Neural progenitor cell (in vitro differentiated cells): ENCODE measurements at regions not wholly inside any gene's neighbourhood (a gene's known extent, or its start where the extent isn't known, plus 50 kb on each side); places are given as distances from the start of the nearest gene placed in this dataset.

Experiments
- DNase-seq: peaks from one replicate; pipeline ENCODE4 v3.0.0-alpha.2; 2016; ENCODE audit warnings: low spot score
- H2AFZ ChIP-seq: fragments of 200-600 bp; sonication (generic); replicated peaks from 2 replicates; pipeline ENCODE4 v1.6.1; 2016; ENCODE audit warnings: antibody characterized with exemption
- H3F3A ChIP-seq: fragments of 200-600 bp; sonication (generic); 2 replicates; pipeline ENCODE4 v1.6.1; 2016; ENCODE audit warnings: antibody characterized with exemption, low read depth
- H3K27ac ChIP-seq: fragments of 200-600 bp; sonication (generic); 2 replicates; pipeline ENCODE4 v1.5.1; 2016; ENCODE audit warnings: mild to moderate bottlenecking
- H3K27me3 ChIP-seq: fragments of 200-600 bp; sonication (generic); 2 replicates; pipeline ENCODE4 v1.6.1; 2016; ENCODE audit warnings: mild to moderate bottlenecking, moderate library complexity
- H3K36me3 ChIP-seq: fragments of 200-600 bp; sonication (generic); 2 replicates; pipeline ENCODE4 v1.5.1; 2016
- H3K4me1 ChIP-seq: fragments of 200-600 bp; sonication (generic); 2 replicates; pipeline ENCODE4 v1.6.1; 2016; ENCODE audit warnings: mixed run types
- H3K4me2 ChIP-seq: fragments of 200-600 bp; sonication (generic); 2 replicates; pipeline ENCODE4 v1.6.1; 2016
- H3K4me3 ChIP-seq: fragments of 200-600 bp; sonication (generic); 2 replicates; pipeline ENCODE4 v1.5.1; 2016
- H3K79me2 ChIP-seq: fragments of 200-600 bp; sonication (generic); 2 replicates; pipeline ENCODE4 v1.6.1; 2016; ENCODE audit warnings: low read depth
- H3K9ac ChIP-seq: fragments of 200-600 bp; sonication (generic); 2 replicates; pipeline ENCODE4 v1.6.1; 2016
- H3K9me3 ChIP-seq: fragments of 200-600 bp; sonication (generic); 2 replicates; pipeline ENCODE4 v1.5.1; 2016; ENCODE audit warnings: low read depth
- H4K20me1 ChIP-seq: fragments of 200-600 bp; sonication (generic); 2 replicates; pipeline ENCODE4 v1.6.1; 2016; ENCODE audit warnings: low read depth
- H3K27ac Mint-ChIP-seq: 3 replicates; pipeline ENCODE4 v1.8.0; 2021; ENCODE audit warnings: mixed read lengths
- H3K27me3 Mint-ChIP-seq: 2 replicates; pipeline ENCODE4 v1.8.0; 2022; ENCODE audit warnings: low read depth, mild to moderate bottlenecking, inconsistent platforms, moderate library complexity, mixed read lengths; ENCODE audit not compliant: insufficient read depth
- H3K36me3 Mint-ChIP-seq: 3 replicates; pipeline ENCODE4 v1.8.0; 2021; ENCODE audit warnings: mixed read lengths
- H3K4me1 Mint-ChIP-seq: 3 replicates; pipeline ENCODE4 v1.8.0; 2021; ENCODE audit warnings: mixed read lengths
- H3K4me3 Mint-ChIP-seq: 3 replicates; pipeline ENCODE4 v1.8.0; 2021; ENCODE audit warnings: mild to moderate bottlenecking, moderate library complexity, mixed read lengths
- H3K9me3 Mint-ChIP-seq: 3 replicates; pipeline ENCODE4 v1.8.0; 2020; ENCODE audit warnings: mixed read lengths
- EZH2 ChIP-seq: fragments of 200-600 bp; sonication (generic); IDR thresholded peaks from 2 replicates; pipeline ENCODE4 v1.6.1; 2017; ENCODE audit warnings: antibody characterized with exemption, mild to moderate bottlenecking, moderate library complexity
- EZH2phosphoT487 ChIP-seq: fragments of 200-600 bp; sonication (generic); IDR thresholded peaks from 2 replicates; pipeline ENCODE4 v1.6.1; 2017; ENCODE audit warnings: antibody characterized with exemption
- TF ChIP-seq, protein P1 (sequence below): fragments of 200-600 bp; sonication (generic); IDR thresholded peaks from 2 replicates; pipeline ENCODE4 v1.5.1; 2017; ENCODE audit warnings: antibody characterized with exemption, mild to moderate bottlenecking

DNA sequence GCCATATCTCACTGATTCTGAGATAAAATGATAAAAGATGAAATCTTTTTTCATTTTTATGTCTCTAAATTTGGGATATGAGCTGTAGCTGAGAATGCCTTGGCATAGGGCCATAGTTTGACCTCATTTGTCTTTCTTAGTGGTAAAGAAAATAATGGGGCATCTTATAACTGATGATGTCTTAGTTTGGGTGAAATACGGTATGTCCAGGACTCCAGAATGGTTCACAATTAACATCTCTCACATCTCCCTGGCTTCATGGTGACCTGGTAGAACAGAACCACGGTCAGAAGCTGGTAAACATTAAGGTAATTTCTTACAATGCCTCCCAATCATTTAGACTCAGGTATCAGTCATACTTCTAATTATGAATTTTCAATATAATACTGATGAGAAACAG lies 250.8 kb downstream of the MAT2B start:
- no peaks in the 10 kb centered on the region for H3K9me3 ChIP-seq
- H3F3A ChIP-seq, result no peaks in the 10 kb centered on the region
- Mint-ChIP-seq H3K27me3 (peaks cover 12% of the 10 kb centered on the region), H3K4me1 (peaks cover 3% of the 10 kb centered on the region), H3K36me3 (no peaks in the 10 kb centered on the region), H3K9me3 (no peaks in the 10 kb centered on the region), H3K27ac (no peak overlapping the region), H3K4me3 (no peak overlapping the region)
- no peaks in the 10 kb centered on the region for H3K27me3 ChIP-seq
- no peak overlapping the region for H3K4me3 ChIP-seq
- H3K79me2 ChIP-seq, result no peaks in the 10 kb centered on the region
- DNase-seq, result no peak
- TF ChIP-seq, protein P1, sequence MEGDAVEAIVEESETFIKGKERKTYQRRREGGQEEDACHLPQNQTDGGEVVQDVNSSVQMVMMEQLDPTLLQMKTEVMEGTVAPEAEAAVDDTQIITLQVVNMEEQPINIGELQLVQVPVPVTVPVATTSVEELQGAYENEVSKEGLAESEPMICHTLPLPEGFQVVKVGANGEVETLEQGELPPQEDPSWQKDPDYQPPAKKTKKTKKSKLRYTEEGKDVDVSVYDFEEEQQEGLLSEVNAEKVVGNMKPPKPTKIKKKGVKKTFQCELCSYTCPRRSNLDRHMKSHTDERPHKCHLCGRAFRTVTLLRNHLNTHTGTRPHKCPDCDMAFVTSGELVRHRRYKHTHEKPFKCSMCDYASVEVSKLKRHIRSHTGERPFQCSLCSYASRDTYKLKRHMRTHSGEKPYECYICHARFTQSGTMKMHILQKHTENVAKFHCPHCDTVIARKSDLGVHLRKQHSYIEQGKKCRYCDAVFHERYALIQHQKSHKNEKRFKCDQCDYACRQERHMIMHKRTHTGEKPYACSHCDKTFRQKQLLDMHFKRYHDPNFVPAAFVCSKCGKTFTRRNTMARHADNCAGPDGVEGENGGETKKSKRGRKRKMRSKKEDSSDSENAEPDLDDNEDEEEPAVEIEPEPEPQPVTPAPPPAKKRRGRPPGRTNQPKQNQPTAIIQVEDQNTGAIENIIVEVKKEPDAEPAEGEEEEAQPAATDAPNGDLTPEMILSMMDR, result no peak
- H3K4me2 ChIP-seq, result no peak overlapping the region
- no peak overlapping the region for H3K27ac ChIP-seq
- H3K9ac ChIP-seq, result no peak overlapping the region
- no peak overlapping the region for H2AFZ ChIP-seq
- no peaks in the 10 kb centered on the region for H3K4me1 ChIP-seq
- H3K36me3 ChIP-seq, result no peaks in the 10 kb centered on the region
- H4K20me1 ChIP-seq, result no peaks in the 10 kb centered on the region

DNA sequence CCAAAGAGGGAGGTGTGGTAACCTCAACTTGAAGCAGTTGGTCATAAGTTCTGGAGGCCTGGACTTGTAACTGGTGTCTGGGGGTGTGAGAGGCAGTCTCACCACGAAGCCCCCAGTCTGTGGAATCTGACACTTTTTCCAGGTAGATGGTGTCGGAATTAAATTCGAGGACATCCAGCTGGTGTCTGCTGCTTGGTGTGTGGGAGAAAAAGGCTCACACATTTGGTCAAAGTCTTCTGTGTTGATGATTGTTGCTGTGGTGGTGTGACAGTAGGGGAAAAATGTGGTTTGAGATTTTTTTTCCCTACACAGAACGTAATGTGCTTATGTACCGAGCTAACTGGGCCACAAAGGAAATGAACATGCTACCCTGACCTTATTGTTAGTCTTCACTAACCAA lies 251.9 kb downstream of the MAT2B start:
- Histone ChIP-seq H3K9me3 (no peaks in the 10 kb centered on the region), H3K4me3 (no peak overlapping the region), H3K36me3 (no peaks in the 10 kb centered on the region), H2AFZ (no peak overlapping the region), H3K27ac (no peak overlapping the region), H3K27me3 (no peaks in the 10 kb centered on the region), H3K4me2 (no peak overlapping the region), H3K4me1 (no peaks in the 10 kb centered on the region), H4K20me1 (no peaks in the 10 kb centered on the region), H3K9ac (no peak overlapping the region), H3K79me2 (no peaks in the 10 kb centered on the region), H3F3A (no peaks in the 10 kb centered on the region)
- Mint-ChIP-seq H3K4me1 (peaks cover 3% of the 10 kb centered on the region), H3K9me3 (no peaks in the 10 kb centered on the region), H3K27me3 (peaks cover 12% of the 10 kb centered on the region), H3K4me3 (no peak overlapping the region), H3K36me3 (no peaks in the 10 kb centered on the region), H3K27ac (no peak overlapping the region)
- no peak for TF ChIP-seq EZH2phosphoT487
- TF ChIP-seq, protein P1, result no peak
- TF ChIP-seq EZH2, result no peak
- no peak for DNase-seq

DNA sequence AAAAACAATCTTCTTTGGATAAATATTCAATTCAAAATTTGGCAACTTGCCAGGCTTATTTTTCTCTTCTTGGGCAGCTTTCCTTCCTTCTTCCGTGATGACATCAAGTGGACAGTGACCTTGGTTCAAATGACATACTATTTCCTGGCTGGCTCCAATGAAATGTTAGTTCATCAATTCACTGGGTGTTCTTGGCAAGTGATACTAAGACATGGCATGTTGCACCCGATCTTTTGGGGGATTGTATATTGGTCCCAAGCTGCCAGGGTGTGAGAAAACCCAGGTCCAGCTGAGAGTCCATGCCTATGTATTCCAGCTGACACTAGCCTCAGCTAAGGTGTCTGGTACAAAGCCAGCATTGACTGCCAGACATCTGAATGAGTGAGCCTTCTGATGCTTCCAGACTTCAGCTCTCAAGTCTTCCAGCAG lies 252.9 kb downstream of the MAT2B start:
- H3K9me3 Mint-ChIP-seq, result no peaks in the 10 kb centered on the region
- H3K4me3 Mint-ChIP-seq, result no peak overlapping the region
- no peak overlapping the region for H2AFZ ChIP-seq
- H3F3A ChIP-seq, result no peaks in the 10 kb centered on the region
- H3K9me3 ChIP-seq, result no peaks in the 10 kb centered on the region
- H3K9ac ChIP-seq, result no peak overlapping the region
- no peaks in the 10 kb centered on the region for H3K36me3 Mint-ChIP-seq
- H4K20me1 ChIP-seq, result no peaks in the 10 kb centered on the region
- H3K27ac Mint-ChIP-seq, result no peak overlapping the region
- no peak for TF ChIP-seq EZH2phosphoT487
- TF ChIP-seq, protein P1, result no peak
- TF ChIP-seq EZH2, result no peak
- DNase-seq, result no peak
- no peaks in the 10 kb centered on the region for H3K79me2 ChIP-seq
- no peaks in the 10 kb centered on the region for H3K27me3 ChIP-seq
- no peaks in the 10 kb centered on the region for H3K4me1 ChIP-seq
- no peak overlapping the region for H3K4me3 ChIP-seq
- no peak overlapping the region for H3K4me2 ChIP-seq
- H3K4me1 Mint-ChIP-seq, result peaks cover 3% of the 10 kb centered on the region
- H3K27ac ChIP-seq, result no peak overlapping the region
- H3K27me3 Mint-ChIP-seq, result peaks cover 12% of the 10 kb centered on the region
- no peaks in the 10 kb centered on the region for H3K36me3 ChIP-seq
